PC-9 (cell line): ENCODE measurements at regions not wholly inside any gene's neighbourhood (a gene's known extent, or its start where the extent isn't known, plus 50 kb on each side); places are given as distances from the start of the nearest gene placed in this dataset.
"Not testable (repeated sequence)": the region's sequence is repeated elsewhere in the genome, so short reads cannot be mapped to it uniquely, and the experiment has no call there.

ENCODE experiments used
- CTCF ChIP-seq: fragments of 200-600 bp; sonication (generic); conservative IDR thresholded peaks from 2 replicates; pipeline ENCODE4 v1.6.1; 2017; ENCODE audit warnings: mixed run types, antibody characterized with exemption, mild to moderate bottlenecking, moderate library complexity
- EZH2 ChIP-seq: fragments of 200-600 bp; sonication (generic); IDR thresholded peaks from 2 replicates; pipeline ENCODE4 v1.8.0; 2017; ENCODE audit warnings: antibody characterized with exemption, low read depth

DNA sequence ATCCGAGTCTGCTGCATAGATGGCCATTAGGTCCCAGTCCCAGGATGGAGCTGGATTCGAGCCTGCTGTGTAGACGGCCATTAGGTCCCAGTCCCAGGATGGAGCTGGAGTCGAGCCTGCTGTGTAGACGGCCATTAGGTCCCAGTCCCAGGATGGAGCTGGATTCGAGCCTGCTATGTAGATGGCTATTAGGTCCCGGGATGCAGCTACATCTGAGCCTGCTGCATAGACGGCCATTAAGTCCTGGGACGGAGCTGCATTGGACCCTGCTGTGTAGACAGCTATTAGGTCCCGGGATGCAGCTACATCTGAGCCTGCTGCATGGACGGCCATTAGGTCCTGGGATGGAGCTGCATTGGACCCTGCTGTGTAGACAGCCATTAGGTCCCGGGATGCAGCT is 112.2 kb upstream of the PPP2R3B start:
- not testable (repeated sequence) for TF ChIP-seq CTCF, EZH2
